ENCODE measurements at regions not wholly inside any gene's neighbourhood (a gene's known extent, or its start where the extent isn't known, plus 50 kb on each side); places are given as distances from the start of the nearest gene placed in this dataset.
"Not testable (repeated sequence)": the region's sequence is repeated elsewhere in the genome, so short reads cannot be mapped to it uniquely, and the experiment has no call there.

- no peak for DNase-seq (ENCODE audit: low read depth)
Measured at GRCh38 chrX:10965174-10965798, 145.8 kb upstream of the HCCS start.

GRCh38 chrX:10966057-10966456, 145.1 kb upstream of the HCCS start:
- no peak for DNase-seq (ENCODE audit: low read depth)

DNA sequence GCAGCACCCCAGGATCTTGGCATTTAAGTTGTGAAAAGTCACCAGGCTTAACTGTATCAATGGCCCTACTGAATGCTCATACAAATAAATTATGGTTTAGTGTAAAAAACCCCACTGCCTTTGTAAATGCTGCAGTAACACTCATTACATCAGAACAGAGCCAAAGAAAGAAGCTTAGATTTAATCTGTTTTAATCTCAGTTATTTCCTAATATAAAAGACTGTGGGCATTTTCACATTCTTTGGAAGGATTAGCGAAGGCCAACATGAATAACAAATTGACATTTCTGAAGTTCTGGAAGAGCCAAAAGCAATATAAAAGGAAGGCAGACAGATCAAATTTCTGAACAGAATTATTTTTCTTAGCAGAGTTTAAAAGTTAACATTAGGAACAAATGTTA, 140.0 kb upstream of the HCCS start:
- peak; percentile 62 for DNase-seq (ENCODE audit: low read depth)

DNA sequence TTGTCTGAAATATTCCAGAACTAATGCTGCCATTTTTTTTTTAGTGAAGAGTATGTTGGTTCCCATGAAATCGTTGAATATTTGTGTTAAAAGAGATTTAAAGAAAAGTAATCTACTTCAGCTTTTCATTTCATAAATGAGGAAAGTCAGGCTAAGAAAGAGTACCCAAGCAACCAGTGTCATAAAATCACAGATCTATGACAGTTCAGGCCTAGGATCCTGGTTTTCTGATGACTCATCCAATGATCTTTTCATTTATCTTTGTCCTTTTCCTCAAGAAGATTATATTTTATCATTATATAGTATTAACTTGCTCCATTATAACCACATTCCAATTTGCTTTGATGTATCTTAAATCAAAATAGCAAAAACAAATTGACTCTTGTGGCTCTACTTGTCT, 139.4 kb upstream of the HCCS start:
- DNase-seq (ENCODE audit: low read depth): no peak

DNA sequence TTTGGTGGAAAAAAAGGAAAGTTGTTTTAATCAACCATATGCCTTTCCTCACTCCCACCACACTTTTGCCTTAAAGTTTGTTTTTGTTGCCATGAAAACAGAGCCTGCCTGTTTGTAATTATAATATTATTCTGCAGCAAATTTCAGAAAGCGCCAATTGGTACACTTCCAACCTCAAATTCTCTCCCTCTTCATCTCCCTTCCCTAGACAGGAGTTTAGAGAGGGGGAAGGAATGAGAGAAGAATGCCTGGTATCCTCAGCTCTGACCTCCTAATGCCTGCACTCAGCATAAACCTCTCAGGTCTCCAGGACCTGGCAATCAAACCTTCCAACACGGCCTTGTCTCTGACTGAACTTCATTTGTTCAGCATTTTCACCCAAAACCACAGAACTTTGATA, 138.4 kb upstream of the HCCS start:
- DNase-seq (ENCODE audit: low read depth): peak; percentile 60

- DNase-seq (ENCODE audit: low read depth): no peak
Measured at GRCh38 chrX:10974920-10975319, 136.2 kb upstream of the HCCS start.

DNA sequence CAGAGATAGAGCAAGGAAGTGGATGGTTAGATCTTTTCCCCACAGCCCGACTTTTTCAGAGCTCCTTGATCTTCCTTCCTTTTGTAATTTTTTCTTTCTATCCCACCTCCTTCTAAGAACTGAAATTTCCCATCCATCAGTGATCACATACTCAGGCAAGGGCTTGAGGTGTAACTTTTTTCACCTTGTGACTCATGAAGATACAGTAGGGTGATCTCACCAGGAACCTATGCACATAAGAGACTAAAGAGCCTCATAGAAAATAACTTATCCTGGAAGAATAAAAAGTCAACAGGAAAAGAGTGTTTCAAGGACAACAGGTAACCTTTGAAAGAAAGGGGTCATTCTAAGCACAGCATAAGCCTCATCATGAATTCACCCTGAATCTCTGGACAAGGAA, 131.2 kb upstream of the HCCS start:
- peak; percentile 16 for DNase-seq (ENCODE audit: low read depth)

- DNase-seq (ENCODE audit: low read depth): no peak
Measured at GRCh38 chrX:10981506-10981905, 129.6 kb upstream of the HCCS start.

- no peak for DNase-seq (ENCODE audit: low read depth)
Measured at GRCh38 chrX:10983526-10983925, 127.6 kb upstream of the HCCS start.

- DNase-seq (ENCODE audit: low read depth): no peak
Measured at GRCh38 chrX:10984213-10984612, 126.9 kb upstream of the HCCS start.

DNA sequence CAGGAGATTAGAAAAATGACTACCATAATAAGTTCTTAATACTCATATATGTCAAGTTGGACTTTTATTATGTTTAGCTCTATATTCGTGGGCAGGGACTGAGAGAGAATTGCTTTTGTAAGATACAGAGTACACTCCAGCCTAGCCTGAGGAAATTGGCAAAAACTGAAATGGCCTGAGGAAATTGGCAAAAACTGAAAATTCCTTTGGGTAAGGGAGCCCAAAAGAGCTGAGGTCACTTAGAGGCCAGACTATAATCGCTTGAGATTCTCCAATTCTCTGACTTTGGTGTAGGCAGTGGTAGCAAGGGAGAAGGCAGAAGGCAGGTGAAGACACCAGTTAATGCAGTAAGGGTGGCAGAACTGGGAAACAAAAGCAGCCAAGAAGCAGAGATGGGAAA, 124.5 kb upstream of the HCCS start:
- DNase-seq (ENCODE audit: low read depth): no peak

GRCh38 chrX:10988653-10989052, 122.5 kb upstream of the HCCS start:
- no peak for DNase-seq (ENCODE audit: low read depth)

DNA sequence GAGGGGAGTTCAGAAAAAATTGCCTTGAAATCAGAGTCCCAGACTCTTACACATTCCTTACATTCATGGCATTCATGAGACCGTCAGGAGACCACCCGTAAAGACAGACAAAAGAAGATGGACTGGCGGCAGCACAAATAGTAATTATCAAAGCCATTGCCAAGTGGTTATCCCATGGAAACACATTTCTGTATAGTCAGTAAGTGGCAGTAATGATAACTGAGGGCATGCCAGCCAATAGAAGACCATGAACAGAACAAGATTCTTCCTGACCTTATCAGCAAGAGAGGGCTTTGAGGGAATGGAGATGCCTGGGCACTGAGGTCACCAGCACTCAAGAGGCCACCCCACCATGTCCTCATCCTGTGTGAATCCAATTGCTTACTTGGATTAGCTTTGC, 121.7 kb upstream of the HCCS start:
- DNase-seq (ENCODE audit: low read depth): no peak

GRCh38 chrX:10990418-10990817, 120.7 kb upstream of the HCCS start:
- no peak for DNase-seq (ENCODE audit: low read depth)

DNA sequence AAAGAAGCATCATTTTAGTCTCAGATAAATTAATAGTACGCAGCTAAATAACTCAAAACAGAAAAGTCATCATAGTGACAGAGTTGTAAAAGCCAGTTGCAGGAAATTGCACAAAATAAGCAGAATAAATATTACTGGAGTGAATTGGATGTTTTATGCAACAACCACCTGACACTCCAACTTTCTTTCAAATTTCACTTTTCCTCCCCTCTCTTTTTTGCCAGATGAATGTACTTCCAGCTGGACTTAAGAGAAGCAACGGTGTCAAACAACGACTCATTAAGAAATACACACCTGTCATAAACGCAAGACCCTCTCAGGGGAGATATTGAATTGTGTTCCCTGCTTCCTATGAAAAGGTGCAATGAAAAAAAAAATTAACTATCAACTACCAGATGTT, 120.2 kb upstream of the HCCS start:
- DNase-seq (ENCODE audit: low read depth): no peak

- DNase-seq (ENCODE audit: low read depth): no peak
Measured at GRCh38 chrX:10992110-10992509, 119.0 kb upstream of the HCCS start.

DNA sequence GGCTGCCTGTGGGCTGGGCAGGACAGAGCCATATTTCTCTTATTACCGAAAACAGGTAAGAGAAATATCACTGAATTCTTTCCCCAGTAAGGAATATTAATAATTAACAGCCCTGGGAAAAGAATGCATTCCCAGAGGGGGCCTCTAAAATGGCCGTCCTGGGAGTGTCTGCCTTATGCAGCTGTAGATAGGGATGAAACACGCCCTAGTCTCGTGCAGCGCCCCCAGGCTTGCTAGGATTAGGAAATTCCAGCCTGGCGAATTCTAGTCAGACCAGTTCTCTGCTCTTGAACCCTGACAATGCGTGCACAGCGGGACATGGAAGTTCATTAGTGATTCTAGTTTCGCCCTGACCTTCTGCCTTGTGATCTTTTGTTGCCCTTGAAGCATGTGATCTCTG, 104.1 kb upstream of the HCCS start:
- not testable (repeated sequence) for DNase-seq (ENCODE audit: low read depth)

DNA sequence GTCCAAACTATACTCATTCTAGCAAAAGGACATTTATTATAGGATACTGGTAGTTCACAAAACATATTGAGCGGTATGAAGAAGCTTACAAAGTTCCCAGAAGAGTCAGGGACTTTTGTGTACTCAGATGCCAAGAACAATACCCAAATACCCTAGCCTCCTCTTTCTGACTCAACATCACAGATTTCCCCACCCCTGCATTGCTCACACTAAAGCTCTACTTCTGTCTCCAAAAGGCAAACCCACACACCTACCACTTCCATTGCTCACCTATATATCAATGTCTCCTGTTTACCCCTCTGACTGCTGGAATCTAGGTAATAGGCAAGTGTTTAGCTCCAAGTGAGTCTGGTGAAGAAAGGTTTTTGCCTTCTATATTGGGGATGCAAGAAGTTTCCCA, 100.7 kb upstream of the HCCS start:
- DNase-seq (ENCODE audit: low read depth): peak; percentile 15

GRCh38 chrX:11016728-11017127, 94.4 kb upstream of the HCCS start:
- DNase-seq (ENCODE audit: low read depth): no peak

GRCh38 chrX:11022588-11022987, 88.5 kb upstream of the HCCS start:
- DNase-seq (ENCODE audit: low read depth): not testable (repeated sequence)

DNA sequence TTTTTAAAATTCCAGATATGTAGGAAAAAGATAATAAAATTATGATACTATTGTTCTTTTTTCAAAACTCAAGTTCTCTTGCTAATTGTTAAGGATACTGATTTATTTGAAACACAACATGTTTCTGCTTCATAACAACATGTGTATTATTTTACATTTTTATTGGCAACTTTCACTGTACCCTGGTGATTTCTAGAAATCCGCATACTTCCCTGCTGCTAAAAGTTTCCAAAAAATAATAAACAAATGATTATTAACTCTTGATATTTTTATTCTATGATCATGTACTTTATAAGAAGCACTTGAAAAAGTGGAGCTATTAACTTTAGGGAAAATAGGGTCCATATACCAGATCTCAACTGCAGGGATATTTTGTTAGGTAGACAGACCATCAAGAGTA, 71.2 kb upstream of the HCCS start:
- DNase-seq (ENCODE audit: low read depth): no peak

DNA sequence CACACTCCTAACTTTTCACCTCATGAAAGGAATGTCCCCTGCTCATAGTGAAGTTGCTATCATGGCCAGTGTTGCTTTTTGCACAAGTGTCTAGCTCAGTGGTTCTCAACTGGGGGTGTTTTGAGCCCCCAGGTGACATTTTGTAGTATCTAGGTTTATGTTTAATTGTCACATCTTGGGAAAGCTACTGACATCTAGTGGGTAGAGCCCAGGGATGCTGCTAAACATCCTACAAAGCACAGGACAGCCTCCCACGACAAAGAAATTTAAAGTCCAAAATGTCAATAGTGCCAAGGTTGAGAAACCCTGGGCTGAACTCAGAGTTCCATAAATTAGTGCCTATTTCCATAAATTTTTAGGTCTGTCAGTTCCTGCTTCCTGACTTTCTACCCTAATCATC, 70.7 kb upstream of the HCCS start:
- DNase-seq (ENCODE audit: low read depth): peak; percentile 9

DNA sequence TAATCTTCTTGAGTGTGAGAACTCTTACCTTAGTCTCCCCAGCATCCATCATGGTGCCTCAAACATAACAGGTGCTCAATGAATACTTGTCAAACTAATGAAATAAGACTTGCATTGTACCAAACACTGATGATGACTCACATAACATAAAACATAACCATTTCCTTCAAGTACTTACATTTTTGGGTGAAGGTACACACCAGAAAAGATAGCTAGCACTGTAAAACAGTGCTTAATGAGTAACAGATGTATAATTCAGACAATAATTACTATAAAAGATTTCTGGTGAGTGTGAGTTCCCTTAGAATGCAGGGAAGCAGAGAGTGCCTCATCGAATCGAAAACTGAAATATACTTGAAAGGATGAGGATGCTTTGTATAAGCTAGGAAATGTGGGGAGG, 70.1 kb upstream of the HCCS start:
- DNase-seq (ENCODE audit: low read depth): no peak

GRCh38 chrX:11050013-11050412, 61.1 kb upstream of the HCCS start:
- DNase-seq (ENCODE audit: low read depth): no peak

DNA sequence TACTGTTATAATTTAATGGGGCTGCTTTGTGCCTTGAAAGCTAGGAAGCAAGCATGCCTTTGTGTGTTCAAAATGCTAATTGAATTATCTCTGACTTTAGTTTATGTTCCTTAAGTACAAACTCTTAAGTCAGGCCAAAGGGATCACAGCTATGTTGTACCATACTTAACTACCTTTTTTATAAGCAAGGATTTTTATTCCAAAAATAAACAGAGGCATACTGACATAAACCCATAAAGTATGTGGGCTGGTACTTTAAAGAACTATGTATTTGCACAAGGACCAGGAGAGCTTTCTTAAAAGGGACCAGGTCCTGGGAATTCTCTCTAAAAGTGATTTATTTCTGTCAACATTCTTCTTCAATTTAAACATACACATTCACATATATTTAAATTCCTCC, 57.8 kb upstream of the HCCS start:
- no peak for DNase-seq (ENCODE audit: low read depth)
